ENCODE measurements at regions not wholly inside any gene's neighbourhood (a gene's known extent, or its start where the extent isn't known, plus 50 kb on each side); places are given as distances from the start of the nearest gene placed in this dataset.

- no peak for DNase-seq (ENCODE audit: insufficient read length, low spot score)
- no peak for FAIRE-seq
Observed at GRCh38 chr12:87795555-87795954, 233.6 kb downstream of the C12orf50 start.

- FAIRE-seq (no peak), DNase-seq (ENCODE audit: insufficient read length, low spot score) (no peak)
Observed at GRCh38 chr12:87794854-87795253, 234.3 kb downstream of the C12orf50 start.

GRCh38 chr12:87793131-87793530 is 236.1 kb downstream of the C12orf50 start:
- FAIRE-seq: no peak

GRCh38 chr12:87784350-87784749 is 244.9 kb downstream of the C12orf50 start:
- no peak for FAIRE-seq
- DNase-seq (ENCODE audit: insufficient read length, low spot score): no peak

More at GRCh38 chr12:87793131-87793530, 236.1 kb downstream of the C12orf50 start:
- no peak for DNase-seq (ENCODE audit: insufficient read length, low spot score)

GRCh38 chr12:87783467-87783866 is 245.7 kb downstream of the C12orf50 start:
- DNase-seq (ENCODE audit: insufficient read length, low spot score): no peak
- FAIRE-seq: no peak

- FAIRE-seq (no peak), DNase-seq (ENCODE audit: insufficient read length, low spot score) (no peak)
Observed at GRCh38 chr12:87782838-87783237, 246.4 kb downstream of the C12orf50 start.

GRCh38 chr12:87779858-87780498 is 249.2 kb downstream of the C12orf50 start:
- DNase-seq (ENCODE audit: insufficient read length, low spot score): no peak
- FAIRE-seq: no peak

- no peak for FAIRE-seq
- no peak for DNase-seq (ENCODE audit: insufficient read length, low spot score)
Observed at GRCh38 chr12:87779016-87779415, 250.2 kb downstream of the C12orf50 start.

- DNase-seq (ENCODE audit: insufficient read length, low spot score) (no peak), FAIRE-seq (no peak)
Observed at GRCh38 chr12:87778065-87778464, 251.1 kb downstream of the C12orf50 start.

GRCh38 chr12:87775784-87776183 is 253.4 kb downstream of the C12orf50 start:
- no peak for DNase-seq (ENCODE audit: insufficient read length, low spot score)

GRCh38 chr12:87775051-87775450 is 254.2 kb downstream of the C12orf50 start:
- DNase-seq (ENCODE audit: insufficient read length, low spot score) (no peak), FAIRE-seq (no peak)

More at GRCh38 chr12:87775784-87776183, 253.4 kb downstream of the C12orf50 start:
- no peak for FAIRE-seq

- DNase-seq (ENCODE audit: insufficient read length, low spot score) (no peak), FAIRE-seq (no peak)
Observed at GRCh38 chr12:87772401-87772800, 256.8 kb downstream of the C12orf50 start.

- FAIRE-seq (no peak), DNase-seq (ENCODE audit: insufficient read length, low spot score) (no peak)
Observed at GRCh38 chr12:87768501-87769287, 260.5 kb downstream of the C12orf50 start.

GRCh38 chr12:87766044-87766443 is 263.2 kb downstream of the C12orf50 start:
- no peak for DNase-seq (ENCODE audit: insufficient read length, low spot score)
- no peak for FAIRE-seq

GRCh38 chr12:87760943-87761342 is 268.3 kb downstream of the C12orf50 start:
- DNase-seq (ENCODE audit: insufficient read length, low spot score) (no peak), FAIRE-seq (no peak)

- no peak for FAIRE-seq
Observed at GRCh38 chr12:87758271-87758670, 270.9 kb downstream of the C12orf50 start.

GRCh38 chr12:87756721-87757120 is 272.5 kb downstream of the C12orf50 start:
- DNase-seq (ENCODE audit: insufficient read length, low spot score) (no peak), FAIRE-seq (no peak)

More at GRCh38 chr12:87758271-87758670, 270.9 kb downstream of the C12orf50 start:
- DNase-seq (ENCODE audit: insufficient read length, low spot score): no peak

GRCh38 chr12:87756111-87756510 is 273.1 kb downstream of the C12orf50 start:
- FAIRE-seq: no peak
- no peak for DNase-seq (ENCODE audit: insufficient read length, low spot score)

GRCh38 chr12:87728931-87729593 is 300.1 kb downstream of the C12orf50 start:
- DNase-seq (ENCODE audit: insufficient read length, low spot score) (no peak), FAIRE-seq (no peak)

- DNase-seq (ENCODE audit: insufficient read length, low spot score): no peak
- FAIRE-seq: no peak
Observed at GRCh38 chr12:87720967-87721366, 308.2 kb downstream of the C12orf50 start.

GRCh38 chr12:87704374-87704773 is 324.8 kb downstream of the C12orf50 start:
- FAIRE-seq (no peak), DNase-seq (ENCODE audit: insufficient read length, low spot score) (no peak)

Measured in GM19239 (cell line).